OCI-LY1 (cell line): ENCODE measurements at regions not wholly inside any gene's neighbourhood (a gene's known extent, or its start where the extent isn't known, plus 50 kb on each side); places are given as distances from the start of the nearest gene placed in this dataset.

Source experiments
- H2AFZ ChIP-seq: fragments of 200-600 bp; sonication (generic), shearing (Covaris generic); 2 replicates; pipeline ENCODE4 v1.6.0; 2014; ENCODE audit warnings: antibody characterized with exemption, mild to moderate bottlenecking, low read length
- H3F3A ChIP-seq: fragments of 200-600 bp; sonication (generic), shearing (Covaris generic); 2 replicates; pipeline ENCODE4 v1.6.0; 2014; ENCODE audit warnings: mild to moderate bottlenecking, antibody characterized with exemption, low read length, moderate library complexity; ENCODE audit not compliant: insufficient read depth
- H3K27ac ChIP-seq: fragments of 200-600 bp; sonication (generic); 2 replicates; pipeline ENCODE4 v1.5.1; 2014; ENCODE audit warnings: low read length, mixed run types, mild to moderate bottlenecking, low read depth; ENCODE audit not compliant: poor library complexity, severe bottlenecking
- H3K27me3 ChIP-seq: fragments of 200-600 bp; sonication (generic); 2 replicates; pipeline ENCODE4 v1.6.0; 2014; ENCODE audit warnings: antibody characterized with exemption, mild to moderate bottlenecking, low read length, moderate library complexity; ENCODE audit not compliant: insufficient read depth
- H3K36me3 ChIP-seq: fragments of 200-600 bp; sonication (generic); 2 replicates; pipeline ENCODE4 v1.6.1; 2014; ENCODE audit warnings: mild to moderate bottlenecking, antibody characterized with exemption, low read length, moderate library complexity, mixed read lengths; ENCODE audit not compliant: insufficient read depth
- H3K4me1 ChIP-seq: fragments of 200-600 bp; sonication (generic); 2 replicates; pipeline ENCODE4 v1.5.1; 2014; ENCODE audit warnings: mild to moderate bottlenecking, low read length, moderate library complexity; ENCODE audit not compliant: insufficient read depth, severe bottlenecking
- H3K4me2 ChIP-seq: fragments of 200-600 bp; sonication (generic), shearing (Covaris generic); 2 replicates; pipeline ENCODE4 v1.6.1; 2014; ENCODE audit warnings: low read length
- H3K4me3 ChIP-seq: fragments of 200-600 bp; sonication (generic); 2 replicates; pipeline ENCODE4 v1.5.1; 2014; ENCODE audit warnings: low read length, low read depth, mild to moderate bottlenecking, mixed read lengths; ENCODE audit not compliant: poor library complexity, severe bottlenecking
- H3K79me2 ChIP-seq: fragments of 200-600 bp; shearing (Covaris generic); 2 replicates; pipeline ENCODE4 v1.6.1; 2016; ENCODE audit warnings: mixed run types, low read length, mixed read lengths; ENCODE audit not compliant: insufficient read depth
- H3K9ac ChIP-seq: fragments of 200-600 bp; sonication (generic), shearing (Covaris generic); 2 replicates; pipeline ENCODE4 v1.6.1; 2014; ENCODE audit warnings: mild to moderate bottlenecking, low read length, mixed read lengths
- H3K9me2 ChIP-seq: fragments of 200-600 bp; sonication (generic), shearing (Covaris generic); 2 replicates; pipeline ENCODE4 v1.6.1; 2014; ENCODE audit warnings: low read depth, mild to moderate bottlenecking, low read length, mixed read lengths
- H3K9me3 ChIP-seq: fragments of 200-600 bp; shearing (Covaris generic); 2 replicates; pipeline ENCODE4 v1.6.1; 2014; ENCODE audit warnings: low read length, mixed read lengths
- H4K20me1 ChIP-seq: fragments of 200-600 bp; sonication (generic), shearing (Covaris generic); 2 replicates; pipeline ENCODE4 v1.6.0; 2016; ENCODE audit warnings: mild to moderate bottlenecking, low read length; ENCODE audit not compliant: insufficient read depth
- CTCF ChIP-seq: fragments of 200-600 bp; sonication (generic), shearing (Covaris generic); IDR thresholded peaks from 2 replicates; pipeline ENCODE4 v1.5.1; 2017; ENCODE audit warnings: mild to moderate bottlenecking, antibody characterized with exemption, low read length, moderate library complexity, mixed read lengths
- EZH2 ChIP-seq: fragments of 200-600 bp; sonication (generic), shearing (Covaris generic); IDR thresholded peaks from 2 replicates; pipeline ENCODE4 v1.8.0; 2017; ENCODE audit warnings: borderline replicate concordance, mixed run types, mild to moderate bottlenecking, antibody characterized with exemption, low read length, moderate library complexity, mixed read lengths

- Histone ChIP-seq H3K9ac (no peak overlapping the region), H3K4me1 (no peaks in the 10 kb centered on the region), H2AFZ (no peak overlapping the region), H3K36me3 (no peaks in the 10 kb centered on the region), H3K27ac (no peak overlapping the region), H3K4me2 (no peak overlapping the region), H3K4me3 (no peak overlapping the region), H3K9me3 (no peaks in the 10 kb centered on the region), H3K9me2 (no peaks in the 10 kb centered on the region), H3K27me3 (no peaks in the 10 kb centered on the region), H3F3A (no peaks in the 10 kb centered on the region), H4K20me1 (no peaks in the 10 kb centered on the region), H3K79me2 (no peaks in the 10 kb centered on the region)
- no peak for TF ChIP-seq EZH2
- no peak for TF ChIP-seq CTCF
These were observed 105.9 kb upstream of the ZNF716 start for GRCh38 chr7:57343901-57344622.

- no peaks in the 10 kb centered on the region for H4K20me1 ChIP-seq
- H3K27me3 ChIP-seq: no peaks in the 10 kb centered on the region
- no peak overlapping the region for H3K4me3 ChIP-seq
- TF ChIP-seq EZH2 (no peak), CTCF (no peak)
- H3K79me2 ChIP-seq: no peaks in the 10 kb centered on the region
- no peak overlapping the region for H3K27ac ChIP-seq
- H3K9me3 ChIP-seq: no peaks in the 10 kb centered on the region
- H2AFZ ChIP-seq: no peak overlapping the region
- no peaks in the 10 kb centered on the region for H3K36me3 ChIP-seq
- no peak overlapping the region for H3K4me2 ChIP-seq
- no peaks in the 10 kb centered on the region for H3K4me1 ChIP-seq
- H3F3A ChIP-seq: no peaks in the 10 kb centered on the region
- H3K9ac ChIP-seq: no peak overlapping the region
- H3K9me2 ChIP-seq: no peaks in the 10 kb centered on the region
These were observed 105.0 kb upstream of the ZNF716 start for GRCh38 chr7:57344957-57345356.

GRCh38 chr7:57348646-57349269, 101.2 kb upstream of the ZNF716 start:
- H2AFZ ChIP-seq: no peak overlapping the region

More at GRCh38 chr7:57348646-57349269, 101.2 kb upstream of the ZNF716 start:
- Histone ChIP-seq H3K36me3 (no peaks in the 10 kb centered on the region), H3K4me2 (no peak overlapping the region), H3K4me1 (no peaks in the 10 kb centered on the region), H3K79me2 (no peaks in the 10 kb centered on the region), H3K9me3 (no peaks in the 10 kb centered on the region), H3K9me2 (no peaks in the 10 kb centered on the region), H3K27me3 (no peaks in the 10 kb centered on the region), H3K4me3 (no peak overlapping the region), H3K27ac (no peak overlapping the region), H3F3A (no peaks in the 10 kb centered on the region), H3K9ac (no peak overlapping the region), H4K20me1 (no peaks in the 10 kb centered on the region)
- TF ChIP-seq EZH2 (no peak), CTCF (no peak)
